H9 (cell line): ENCODE measurements at regions not wholly inside any gene's neighbourhood (a gene's known extent, or its start where the extent isn't known, plus 50 kb on each side); places are given as distances from the start of the nearest gene placed in this dataset.

ENCODE experiments used
- DNase-seq: peaks from one replicate; pipeline ENCODE4 v3.0.0-alpha.2; 2017
- H2AFZ ChIP-seq: one replicate; pipeline ENCODE4 v1.6.1; 2013; ENCODE audit warnings: mild to moderate bottlenecking, low read length, control low read depth, moderate library complexity
- H2AK5ac ChIP-seq: 2 replicates; pipeline ENCODE4 v1.6.1; 2013; ENCODE audit warnings: low read length, control low read depth, mixed read lengths; ENCODE audit not compliant: insufficient read length
- H2BK120ac ChIP-seq: one replicate; pipeline ENCODE4 v1.6.1; 2013; ENCODE audit warnings: low read depth, mild to moderate bottlenecking, low read length, control low read depth, inconsistent platforms; ENCODE audit not compliant: poor library complexity, severe bottlenecking
- H2BK12ac ChIP-seq: 2 replicates; pipeline ENCODE4 v1.6.1; 2013; ENCODE audit warnings: low read length, control low read depth, mixed read lengths, low read depth; ENCODE audit not compliant: insufficient read length
- H2BK15ac ChIP-seq: 2 replicates; pipeline ENCODE4 v1.6.1; 2013; ENCODE audit warnings: low read depth, low read length, control low read depth
- H2BK20ac ChIP-seq: one replicate; pipeline ENCODE4 v1.6.1; 2013; ENCODE audit warnings: low read depth, mild to moderate bottlenecking, low read length, control low read depth, inconsistent platforms; ENCODE audit not compliant: poor library complexity, severe bottlenecking
- H2BK5ac ChIP-seq: 2 replicates; pipeline ENCODE4 v1.6.1; 2013; ENCODE audit warnings: low read length, control low read depth, mixed read lengths; ENCODE audit not compliant: insufficient read length
- H3K14ac ChIP-seq: 2 replicates; pipeline ENCODE4 v1.6.1; 2013; ENCODE audit warnings: low read length, control low read depth; ENCODE audit not compliant: insufficient read depth
- H3K18ac ChIP-seq: 2 replicates; pipeline ENCODE4 v1.6.1; 2013; ENCODE audit warnings: low read depth, mild to moderate bottlenecking, mixed read lengths, low read length, control low read depth; ENCODE audit not compliant: insufficient read length
- H3K23ac ChIP-seq: 2 replicates; pipeline ENCODE4 v1.6.1; 2013; ENCODE audit warnings: low read length, control low read depth, mixed read lengths, low read depth; ENCODE audit not compliant: insufficient read length
- H3K23me2 ChIP-seq: 2 replicates; pipeline ENCODE4 v1.6.1; 2013; ENCODE audit warnings: low read depth, mild to moderate bottlenecking, mixed read lengths, low read length, control low read depth; ENCODE audit not compliant: insufficient read length, poor library complexity, severe bottlenecking
- H3K27ac ChIP-seq: 2 replicates; pipeline ENCODE4 v1.5.1; 2013; ENCODE audit warnings: low read length, control low read depth, mixed read lengths, low read depth; ENCODE audit not compliant: insufficient read length
- H3K27me3 ChIP-seq: 2 replicates; pipeline ENCODE4 v1.6.1; 2013; ENCODE audit warnings: low read length, control low read depth, inconsistent platforms; ENCODE audit not compliant: insufficient read depth
- H3K4ac ChIP-seq: 2 replicates; pipeline ENCODE4 v1.6.1; 2013; ENCODE audit warnings: low read depth, mild to moderate bottlenecking, control low read depth, inconsistent platforms, low read length, moderate library complexity
- H3K4me1 ChIP-seq: 2 replicates; pipeline ENCODE4 v1.6.1; 2013; ENCODE audit warnings: low read length, control low read depth, inconsistent platforms; ENCODE audit not compliant: insufficient read depth
- H3K4me2 ChIP-seq: 2 replicates; pipeline ENCODE4 v1.6.1; 2013; ENCODE audit warnings: low read length, control low read depth, mixed read lengths; ENCODE audit not compliant: insufficient read length, insufficient read depth
- H3K56ac ChIP-seq: 2 replicates; pipeline ENCODE4 v1.6.1; 2013; ENCODE audit warnings: low read depth, mild to moderate bottlenecking, mixed read lengths, low read length, control low read depth; ENCODE audit not compliant: insufficient read length
- H3K79me1 ChIP-seq: 2 replicates; pipeline ENCODE4 v1.6.1; 2013; ENCODE audit warnings: low read depth, mild to moderate bottlenecking, moderate library complexity, low read length, control low read depth, inconsistent platforms; ENCODE audit not compliant: insufficient read depth, poor library complexity, severe bottlenecking
- H3K79me2 ChIP-seq: 2 replicates; pipeline ENCODE4 v1.6.1; 2013; ENCODE audit warnings: low read length, control low read depth, inconsistent platforms; ENCODE audit not compliant: insufficient read depth
- H3K9ac ChIP-seq: 2 replicates; pipeline ENCODE4 v1.6.1; 2013; ENCODE audit warnings: low read length, control low read depth, mixed read lengths; ENCODE audit not compliant: insufficient read length; ENCODE audit errors: extremely low read depth
- H3K9me3 ChIP-seq: one replicate; pipeline ENCODE4 v1.6.1; 2013; ENCODE audit warnings: low read depth, low read length, inconsistent platforms; ENCODE audit not compliant: control insufficient read depth
- H3T11ph ChIP-seq: one replicate; pipeline ENCODE4 v1.6.1; 2013; ENCODE audit warnings: mild to moderate bottlenecking, low read length, control low read depth, inconsistent platforms
- H4K20me1 ChIP-seq: one replicate; pipeline ENCODE4 v1.6.1; 2013; ENCODE audit not compliant: control insufficient read depth, insufficient read length, insufficient read depth
- H4K5ac ChIP-seq: 2 replicates; pipeline ENCODE4 v1.6.1; 2013; ENCODE audit warnings: low read depth, mild to moderate bottlenecking, mixed read lengths, low read length, control low read depth; ENCODE audit not compliant: insufficient read length
- H4K8ac ChIP-seq: replicated peaks from 2 replicates; pipeline ENCODE4 v1.6.1; 2013; ENCODE audit warnings: low read length, control low read depth, mixed read lengths, low read depth; ENCODE audit not compliant: insufficient read length
- H4K91ac ChIP-seq: 2 replicates; pipeline ENCODE4 v1.6.1; 2013; ENCODE audit warnings: low read depth, mild to moderate bottlenecking, moderate library complexity, mixed read lengths, low read length, control low read depth; ENCODE audit not compliant: insufficient read length
- H3K27ac Mint-ChIP-seq, 3 experiments: 2 replicates in 2 of 3; 3 replicates in 1 of 3; pipeline ENCODE4 v1.8.0; 2020 to 2021; ENCODE audit warnings: mixed read lengths in 3 of 3, mild to moderate bottlenecking in 1 of 3, moderate library complexity in 1 of 3
- H3K27me3 Mint-ChIP-seq: 2 replicates; pipeline ENCODE4 v1.8.0; 2021; ENCODE audit warnings: low read depth, mild to moderate bottlenecking, moderate library complexity, mixed read lengths
- H3K36me3 Mint-ChIP-seq, 3 experiments: 2 replicates in 2 of 3; 3 replicates in 1 of 3; pipeline ENCODE4 v1.8.0; 2020 to 2021; ENCODE audit warnings: low read depth in 3 of 3, mixed read lengths in 3 of 3; ENCODE audit not compliant: insufficient read depth in 1 of 3
- H3K4me1 Mint-ChIP-seq, 2 experiments: 2 replicates each; pipeline ENCODE4 v1.8.0; 2020; ENCODE audit warnings: mixed read lengths in 2 of 2
- H3K4me3 Mint-ChIP-seq, 2 experiments: 2 replicates in 1 of 2; 3 replicates in 1 of 2; pipeline ENCODE4 v1.8.0; 2020 to 2021; ENCODE audit warnings: mild to moderate bottlenecking in 2 of 2, mixed read lengths in 2 of 2, moderate library complexity in 1 of 2
- H3K9me3 Mint-ChIP-seq, 2 experiments: 2 replicates in 1 of 2; 3 replicates in 1 of 2; pipeline ENCODE4 v1.8.0; 2020; ENCODE audit warnings: mild to moderate bottlenecking in 2 of 2, mixed read lengths in 2 of 2, moderate library complexity in 1 of 2
- CTCF ChIP-seq: fragments of 200-600 bp; sonication (generic); conservative IDR thresholded peaks from 3 replicates; pipeline ENCODE4 v1.8.0; 2021; ENCODE audit warnings: antibody characterized with exemption, mild to moderate bottlenecking
- WGBS: extraction: QIAGEN DNeasy Blood & Tissue Kit; methylation state at CpG from one replicate; pipeline ENCODE4 v1.1.7; 2013; ENCODE audit warnings: missing lambda C conversion rate, low lambda C conversion rate, mixed read lengths; ENCODE audit not compliant: insufficient read length; ENCODE audit errors: extremely low coverage; 5-methylcytosine and 5-hydroxymethylcytosine counted together

DNA sequence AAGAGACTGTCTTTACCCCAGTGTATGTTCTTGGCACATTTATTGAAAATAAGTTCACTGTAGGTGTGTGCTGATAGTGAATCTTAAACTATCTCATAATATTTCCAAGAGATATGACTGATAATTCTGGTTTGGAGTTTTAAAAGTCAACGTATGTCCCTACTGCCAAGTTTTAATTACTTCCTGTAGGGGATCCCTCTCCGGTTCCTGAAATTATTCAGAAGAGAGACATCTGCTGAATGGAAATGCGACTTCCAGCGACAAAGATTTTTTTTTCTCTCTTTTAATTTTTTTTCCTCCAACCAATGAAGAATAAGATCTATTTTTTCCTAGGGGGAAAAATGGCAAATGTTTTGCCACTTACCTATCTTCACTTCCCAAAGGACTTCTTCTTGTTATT, 498.9 kb upstream of the TGFBR2 start:
- WGBS, result no CpG with 5 or more reads among the region's 4 CpGs
- Histone ChIP-seq H3K56ac (no peak overlapping the region), H3K18ac (no peak overlapping the region), H3K9me3 (no peaks in the 10 kb centered on the region), H3K23me2 (no peaks in the 10 kb centered on the region), H2BK20ac (no peak overlapping the region), H3K79me2 (no peaks in the 10 kb centered on the region), H2AFZ (no peak overlapping the region), H3K27me3 (no peaks in the 10 kb centered on the region), H3K27ac (no peak overlapping the region), H3K4ac (no peak overlapping the region), H3K4me1 (no peaks in the 10 kb centered on the region), H2BK12ac (no peak overlapping the region), H3K79me1 (no peaks in the 10 kb centered on the region), H3T11ph (no peak overlapping the region), H2BK5ac (no peak overlapping the region), H3K14ac (no peak overlapping the region), H2BK120ac (no peak overlapping the region), H3K9ac (no peak overlapping the region), H4K20me1 (no peaks in the 10 kb centered on the region), H4K5ac (no peak overlapping the region), H4K8ac (no peak overlapping the region), H3K23ac (no peak overlapping the region), H3K4me2 (no peak overlapping the region), H2BK15ac (no peak overlapping the region), H2AK5ac (no peak overlapping the region), H4K91ac (no peak overlapping the region)
- Mint-ChIP-seq H3K9me3 (peaks cover 13 to 14% of the 10 kb centered on the region in 2 experiments), H3K27me3 (peaks cover 6% of the 10 kb centered on the region), H3K4me3 (no peak overlapping the region), H3K4me1 (no peaks in the 10 kb centered on the region), H3K27ac (no peak overlapping the region), H3K36me3 (peaks cover 7 to 12% (median 9%) of the 10 kb centered on the region in 3 experiments; a peak in 5 of 7 replicates)
- no peak for DNase-seq
- TF ChIP-seq CTCF, result no peak
